ENCODE measurements at regions not wholly inside any gene's neighbourhood (a gene's known extent, or its start where the extent isn't known, plus 50 kb on each side); places are given as distances from the start of the nearest gene placed in this dataset.

- Histone ChIP-seq H3K4me1 (no peaks in the 10 kb centered on the region), H3K9me3 (no peaks in the 10 kb centered on the region), H3K4me3 (no peak overlapping the region), H3K4me2 (no peak overlapping the region), H3K27ac (no peak overlapping the region)
- DNase-seq (ENCODE audit: low read depth in 1 of 2, low spot score in 1 of 2) = no peak
- TF ChIP-seq, protein P1, sequence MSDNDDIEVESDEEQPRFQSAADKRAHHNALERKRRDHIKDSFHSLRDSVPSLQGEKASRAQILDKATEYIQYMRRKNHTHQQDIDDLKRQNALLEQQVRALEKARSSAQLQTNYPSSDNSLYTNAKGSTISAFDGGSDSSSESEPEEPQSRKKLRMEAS (IDR thresholded peaks at IDR 0.05) = no peak
- no peak for TF ChIP-seq PHF8 (IDR thresholded peaks at IDR 0.05; ENCODE audit: borderline replicate concordance, low read depth)
- no peak for TF ChIP-seq ZNF302 (CRISPR knock-in tag; IDR thresholded peaks at IDR 0.05)
- no peak for TF ChIP-seq POLR2A (IDR thresholded peaks at IDR 0.05; ENCODE audit: low read length)
- TF ChIP-seq CBX2 (IDR thresholded peaks at IDR 0.05; ENCODE audit: borderline replicate concordance, low read depth) = no peak
- TF ChIP-seq TFCP2L1 (CRISPR knock-in tag; IDR thresholded peaks at IDR 0.05) = no peak
- no peak for TF ChIP-seq NR3C1 (IDR thresholded peaks at IDR 0.05)
- TF ChIP-seq EHF (CRISPR knock-in tag; IDR thresholded peaks at IDR 0.05) = no peak
- no peak for TF ChIP-seq RARB (CRISPR knock-in tag; IDR thresholded peaks at IDR 0.05)
- TF ChIP-seq ZFP36 (IDR thresholded peaks at IDR 0.05; ENCODE audit: borderline replicate concordance, partially characterized antibody) = no peak
- TF ChIP-seq EP300 (IDR thresholded peaks at IDR 0.05) = no peak
- TF ChIP-seq MAZ (IDR thresholded peaks at IDR 0.05; ENCODE audit: borderline replicate concordance, low read depth, low read length) = no peak
- TF ChIP-seq, protein P2, sequence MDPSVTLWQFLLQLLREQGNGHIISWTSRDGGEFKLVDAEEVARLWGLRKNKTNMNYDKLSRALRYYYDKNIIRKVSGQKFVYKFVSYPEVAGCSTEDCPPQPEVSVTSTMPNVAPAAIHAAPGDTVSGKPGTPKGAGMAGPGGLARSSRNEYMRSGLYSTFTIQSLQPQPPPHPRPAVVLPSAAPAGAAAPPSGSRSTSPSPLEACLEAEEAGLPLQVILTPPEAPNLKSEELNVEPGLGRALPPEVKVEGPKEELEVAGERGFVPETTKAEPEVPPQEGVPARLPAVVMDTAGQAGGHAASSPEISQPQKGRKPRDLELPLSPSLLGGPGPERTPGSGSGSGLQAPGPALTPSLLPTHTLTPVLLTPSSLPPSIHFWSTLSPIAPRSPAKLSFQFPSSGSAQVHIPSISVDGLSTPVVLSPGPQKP (IDR thresholded peaks at IDR 0.05; ENCODE audit: low read depth, low read length) = no peak
- TF ChIP-seq RFX5 (IDR thresholded peaks at IDR 0.05) = no peak
- TF ChIP-seq, protein P3, sequence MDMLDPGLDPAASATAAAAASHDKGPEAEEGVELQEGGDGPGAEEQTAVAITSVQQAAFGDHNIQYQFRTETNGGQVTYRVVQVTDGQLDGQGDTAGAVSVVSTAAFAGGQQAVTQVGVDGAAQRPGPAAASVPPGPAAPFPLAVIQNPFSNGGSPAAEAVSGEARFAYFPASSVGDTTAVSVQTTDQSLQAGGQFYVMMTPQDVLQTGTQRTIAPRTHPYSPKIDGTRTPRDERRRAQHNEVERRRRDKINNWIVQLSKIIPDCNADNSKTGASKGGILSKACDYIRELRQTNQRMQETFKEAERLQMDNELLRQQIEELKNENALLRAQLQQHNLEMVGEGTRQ (IDR thresholded peaks at IDR 0.05) = no peak
- no peak for FAIRE-seq
- CTCF ChIA-PET = no interaction called here
- no peak for ATAC-seq
- POLR2A ChIA-PET = no interaction called here
- WGBS (ENCODE audit: missing lambda C conversion rate) = 4% methylated on average over 6 of the region's 6 CpGs
Observed at GRCh38 chr2:41610501-41611190, 437.2 kb upstream of the PKDCC start.

DNA sequence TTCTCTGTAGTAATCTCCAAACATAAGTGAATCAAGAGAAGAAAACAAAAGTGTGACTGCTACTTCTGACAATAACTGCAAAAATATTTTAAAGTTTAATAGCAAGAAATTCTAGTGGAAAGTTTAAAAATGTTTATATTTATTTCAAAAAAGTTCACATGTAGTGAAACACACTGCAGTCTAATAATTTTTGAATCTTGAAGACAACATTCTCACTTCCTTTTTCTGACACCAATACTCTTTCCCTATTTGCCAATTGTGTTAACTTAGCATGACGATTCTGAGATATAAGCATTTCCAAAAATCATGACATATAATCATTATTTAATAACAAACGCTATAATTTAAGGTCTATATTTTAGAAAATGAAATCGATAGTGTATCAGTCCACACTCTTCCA lies 429.1 kb upstream of the PKDCC start:
- TF ChIP-seq EP300 (IDR thresholded peaks at IDR 0.05) (no peak), CBX8 (IDR thresholded peaks at IDR 0.05) (no peak), BHLHE40 (IDR thresholded peaks at IDR 0.05; ENCODE audit: low read depth, low read length) (no peak), EHF (CRISPR knock-in tag; IDR thresholded peaks at IDR 0.05) (no peak), REST (IDR thresholded peaks at IDR 0.05) (no peak), HOXA7 (CRISPR knock-in tag; IDR thresholded peaks at IDR 0.05) (no peak), TP53 (CRISPR knock-in tag; IDR thresholded peaks at IDR 0.05) (no peak), ESRRA (IDR thresholded peaks at IDR 0.05; ENCODE audit: borderline replicate concordance, low read length) (no peak), HMGXB4 (CRISPR knock-in tag; IDR thresholded peaks at IDR 0.05; ENCODE audit: borderline replicate concordance) (no peak), HES2 (IDR thresholded peaks at IDR 0.05) (no peak), PHF8 (IDR thresholded peaks at IDR 0.05; ENCODE audit: borderline replicate concordance, low read depth) (no peak), CHD2 (IDR thresholded peaks at IDR 0.05; ENCODE audit: low read length, partially characterized antibody) (no peak)
- TF ChIP-seq, protein P4, sequence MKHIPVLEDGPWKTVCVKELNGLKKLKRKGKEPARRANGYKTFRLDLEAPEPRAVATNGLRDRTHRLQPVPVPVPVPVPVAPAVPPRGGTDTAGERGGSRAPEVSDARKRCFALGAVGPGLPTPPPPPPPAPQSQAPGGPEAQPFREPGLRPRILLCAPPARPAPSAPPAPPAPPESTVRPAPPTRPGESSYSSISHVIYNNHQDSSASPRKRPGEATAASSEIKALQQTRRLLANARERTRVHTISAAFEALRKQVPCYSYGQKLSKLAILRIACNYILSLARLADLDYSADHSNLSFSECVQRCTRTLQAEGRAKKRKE (CRISPR knock-in tag; IDR thresholded peaks at IDR 0.05; ENCODE audit: low read depth) = no peak
- ChIA-PET CTCF (no interaction called here), POLR2A (no interaction called here)
- H3K27ac ChIP-seq = no peak overlapping the region
- no peaks in the 10 kb centered on the region for H3K4me1 ChIP-seq
- FAIRE-seq (no peak), ATAC-seq (no peak), DNase-seq (ENCODE audit: low read depth in 1 of 2, low spot score in 1 of 2) (no peak)
- H3K4me3 ChIP-seq = no peak overlapping the region
- 13% methylated on average over 3 of the region's 3 CpGs for WGBS (ENCODE audit: missing lambda C conversion rate)
- H3K9me3 ChIP-seq = no peaks in the 10 kb centered on the region
- no peak overlapping the region for H3K4me2 ChIP-seq

All from A549 (cell line).